HG03558 (cell line): ENCODE measurements at regions not wholly inside any gene's neighbourhood (a gene's known extent, or its start where the extent isn't known, plus 50 kb on each side); places are given as distances from the start of the nearest gene placed in this dataset.

Experiments used
- ATAC-seq: cut with Tn5 transposase; IDR thresholded peaks from one replicate; pipeline ENCODE4 v1.9.1; 2021; ENCODE audit warnings: moderate number of reproducible peaks; ENCODE audit not compliant: unreplicated experiment; ENCODE audit errors: extremely low read depth

DNA sequence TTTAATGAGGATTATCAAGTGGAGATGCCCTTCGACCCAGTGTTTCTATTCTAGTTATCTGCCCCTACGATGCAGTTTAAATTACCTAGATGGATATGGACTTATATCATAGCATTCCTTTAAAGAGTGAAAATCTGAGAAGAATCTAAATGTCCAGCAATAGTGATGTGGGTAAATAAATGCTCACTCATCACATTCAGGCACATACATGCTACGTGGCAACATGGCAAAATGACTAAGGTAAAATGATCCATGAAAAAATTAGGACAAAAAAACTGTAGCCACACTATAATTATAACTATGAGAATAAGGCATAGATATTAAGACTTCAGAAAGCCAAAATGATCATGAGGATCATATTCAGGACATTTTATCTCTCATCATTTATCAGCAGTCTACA is 82.4 kb upstream of the PDE1C start:
- ATAC-seq, result no peak

- ATAC-seq, result no peak
Observed at GRCh38 chr7:32150589-32150988, 80.4 kb upstream of the PDE1C start.

DNA sequence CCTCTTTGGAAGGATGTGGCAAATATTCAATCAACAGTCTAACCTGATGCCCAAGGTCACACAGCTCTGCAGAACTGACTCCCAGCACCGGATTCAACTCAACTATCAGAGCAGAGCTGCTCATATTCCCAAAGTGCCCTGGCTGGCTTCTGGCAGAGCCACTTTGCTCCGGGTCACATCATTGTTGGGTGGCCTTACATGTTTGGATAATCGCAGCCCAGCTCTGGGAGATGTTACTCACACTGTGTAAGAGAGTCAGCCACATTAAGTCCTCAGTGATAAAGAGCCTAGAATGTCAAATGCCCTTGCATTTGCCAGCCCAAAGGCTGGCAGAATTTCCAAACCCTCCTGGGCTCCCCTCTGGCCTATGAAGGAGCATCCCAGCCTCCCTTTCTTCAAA is 79.8 kb upstream of the PDE1C start:
- no peak for ATAC-seq

DNA sequence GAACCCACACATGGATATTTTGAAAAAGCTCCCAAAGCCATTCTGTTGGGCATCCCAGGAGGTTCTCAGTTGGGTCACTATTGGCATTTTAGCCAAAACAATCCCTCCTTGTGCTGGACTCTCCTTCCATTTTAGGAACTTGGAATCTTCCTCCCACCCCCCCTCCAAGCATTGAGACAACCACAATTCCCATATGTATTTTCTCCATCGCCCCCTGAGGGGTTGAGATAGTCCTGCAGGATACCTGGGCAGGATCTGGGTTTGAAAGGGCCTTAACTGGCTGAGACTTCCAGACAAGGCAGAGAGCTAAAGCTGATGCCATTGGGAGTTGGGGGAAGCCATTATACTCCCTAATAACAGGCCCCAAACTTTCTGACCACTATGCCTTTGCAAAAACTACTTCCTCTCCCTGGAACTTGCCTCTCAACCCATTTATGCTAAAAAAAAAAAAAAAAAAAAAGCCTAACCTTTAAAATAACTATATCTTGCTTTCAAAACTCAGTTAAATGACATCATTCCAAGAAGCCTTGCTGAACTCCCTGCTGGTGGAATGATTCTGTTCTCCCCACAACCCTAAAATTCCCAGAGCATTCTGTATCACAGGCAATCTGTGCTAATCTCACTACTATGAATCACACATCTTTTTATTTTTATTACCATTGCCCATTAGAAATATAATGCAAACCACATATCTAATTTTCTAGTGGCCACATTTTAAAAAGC is 77.5 kb upstream of the PDE1C start:
- no peak for ATAC-seq

DNA sequence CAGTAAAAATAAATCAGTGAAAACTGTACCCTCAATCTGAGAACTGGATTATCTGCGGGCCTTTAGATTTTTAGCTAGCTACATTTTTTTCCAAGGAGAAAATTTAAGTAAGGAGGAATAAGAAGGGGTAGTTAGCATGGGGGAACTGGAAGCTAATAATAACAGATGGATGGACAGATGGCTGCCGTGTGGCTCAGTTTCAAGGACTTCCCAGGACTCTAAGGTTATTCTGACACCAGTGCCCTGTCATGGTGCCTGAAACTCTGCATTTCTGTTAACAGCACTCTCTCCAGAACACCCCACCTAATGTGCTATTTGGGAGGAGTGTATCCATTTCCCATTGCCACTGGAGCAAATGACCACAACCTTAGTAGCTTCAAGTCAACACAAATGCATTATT is 75.7 kb upstream of the PDE1C start:
- ATAC-seq, result no peak

GRCh38 chr7:32144676-32145075 is 74.5 kb upstream of the PDE1C start:
- ATAC-seq, result no peak

GRCh38 chr7:32143301-32143700 is 73.1 kb upstream of the PDE1C start:
- ATAC-seq, result no peak

DNA sequence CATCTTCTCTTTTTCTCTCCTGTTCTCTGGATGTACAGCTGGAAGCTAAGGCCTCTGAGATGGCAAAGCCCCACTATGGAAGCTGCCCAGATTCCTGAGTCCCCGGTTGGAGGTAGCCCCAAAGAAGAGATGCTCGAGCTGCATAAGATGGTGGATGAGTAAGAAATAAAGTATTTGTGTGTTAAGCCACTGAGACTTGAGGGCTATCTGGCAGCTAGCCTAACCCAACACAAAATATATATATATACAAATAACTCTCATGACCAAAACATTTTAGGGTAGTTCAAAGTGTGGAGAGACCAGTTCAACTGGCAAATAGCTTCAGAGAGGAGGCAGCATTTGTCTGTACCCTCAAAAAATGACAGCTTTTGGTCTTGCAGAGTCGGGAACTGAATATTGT is 72.4 kb upstream of the PDE1C start:
- no peak for ATAC-seq

GRCh38 chr7:32140210-32140939 is 70.2 kb upstream of the PDE1C start:
- ATAC-seq, result no peak

DNA sequence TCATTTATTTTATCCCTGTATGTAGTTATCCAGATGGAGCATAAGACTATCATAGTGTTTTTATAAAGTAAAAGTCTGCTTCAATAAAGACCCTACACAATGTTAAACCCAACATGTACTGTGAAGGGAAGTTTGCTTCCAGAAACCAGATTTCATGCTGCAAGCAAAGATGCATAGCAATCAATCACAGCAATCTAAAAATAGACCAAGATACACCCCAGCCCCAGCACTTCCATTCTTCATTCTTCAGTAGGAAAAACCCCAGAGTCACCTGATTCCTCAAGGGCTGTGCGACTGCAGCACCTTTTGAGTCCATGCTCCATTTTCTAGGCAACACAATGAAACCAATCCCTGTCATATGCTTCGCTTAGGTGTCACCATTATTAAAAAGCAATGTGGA is 66.9 kb upstream of the PDE1C start:
- no peak for ATAC-seq

- ATAC-seq, result no peak
Observed at GRCh38 chr7:32131091-32131490, 60.9 kb upstream of the PDE1C start.

- ATAC-seq, result no peak
Observed at GRCh38 chr7:32126843-32127242, 56.6 kb upstream of the PDE1C start.
